Keratinocyte (primary cell): ENCODE measurements at regions not wholly inside any gene's neighbourhood (a gene's known extent, or its start where the extent isn't known, plus 50 kb on each side); places are given as distances from the start of the nearest gene placed in this dataset.

Experiments
- EZH2 ChIP-seq: IDR thresholded peaks from one replicate; pipeline ENCODE4 v1.6.1; 2012; ENCODE audit warnings: inconsistent platforms, mild to moderate bottlenecking, low read length, moderate library complexity
- TF ChIP-seq, protein P1 (sequence below), 3 experiments: IDR thresholded peaks in 1 of 3; conservative IDR thresholded peaks in 1 of 3; optimal IDR thresholded peaks in 1 of 3; 2 replicates in 2 of 3; 3 replicates in 1 of 3; pipeline versions ENCODE3 to v1.5.1; 2011; ENCODE audit warnings: low read length in 3 of 3, mild to moderate bottlenecking in 3 of 3, moderate library complexity in 2 of 3, control low read depth in 1 of 3, inconsistent platforms in 1 of 3; ENCODE audit not compliant: insufficient read depth in 2 of 3; ENCODE audit errors: extremely low read depth in 1 of 3

- TF ChIP-seq, protein P1, sequence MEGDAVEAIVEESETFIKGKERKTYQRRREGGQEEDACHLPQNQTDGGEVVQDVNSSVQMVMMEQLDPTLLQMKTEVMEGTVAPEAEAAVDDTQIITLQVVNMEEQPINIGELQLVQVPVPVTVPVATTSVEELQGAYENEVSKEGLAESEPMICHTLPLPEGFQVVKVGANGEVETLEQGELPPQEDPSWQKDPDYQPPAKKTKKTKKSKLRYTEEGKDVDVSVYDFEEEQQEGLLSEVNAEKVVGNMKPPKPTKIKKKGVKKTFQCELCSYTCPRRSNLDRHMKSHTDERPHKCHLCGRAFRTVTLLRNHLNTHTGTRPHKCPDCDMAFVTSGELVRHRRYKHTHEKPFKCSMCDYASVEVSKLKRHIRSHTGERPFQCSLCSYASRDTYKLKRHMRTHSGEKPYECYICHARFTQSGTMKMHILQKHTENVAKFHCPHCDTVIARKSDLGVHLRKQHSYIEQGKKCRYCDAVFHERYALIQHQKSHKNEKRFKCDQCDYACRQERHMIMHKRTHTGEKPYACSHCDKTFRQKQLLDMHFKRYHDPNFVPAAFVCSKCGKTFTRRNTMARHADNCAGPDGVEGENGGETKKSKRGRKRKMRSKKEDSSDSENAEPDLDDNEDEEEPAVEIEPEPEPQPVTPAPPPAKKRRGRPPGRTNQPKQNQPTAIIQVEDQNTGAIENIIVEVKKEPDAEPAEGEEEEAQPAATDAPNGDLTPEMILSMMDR (optimal IDR thresholded peaks at IDR 0.05 in 1 of 3, IDR thresholded peaks at IDR 0.05 in 1 of 3, conservative IDR thresholded peaks at IDR 0.05 in 1 of 3; ENCODE audit: extremely low read depth in 1 of 3, insufficient read depth in 2 of 3, low read length in 3 of 3): no peak
- no peak for TF ChIP-seq EZH2
These were observed 252.0 kb upstream of the ISL1 start for GRCh38 chr5:51131266-51131665.
